ENCODE measurements at regions not wholly inside any gene's neighbourhood (a gene's known extent, or its start where the extent isn't known, plus 50 kb on each side); places are given as distances from the start of the nearest gene placed in this dataset.

DNA sequence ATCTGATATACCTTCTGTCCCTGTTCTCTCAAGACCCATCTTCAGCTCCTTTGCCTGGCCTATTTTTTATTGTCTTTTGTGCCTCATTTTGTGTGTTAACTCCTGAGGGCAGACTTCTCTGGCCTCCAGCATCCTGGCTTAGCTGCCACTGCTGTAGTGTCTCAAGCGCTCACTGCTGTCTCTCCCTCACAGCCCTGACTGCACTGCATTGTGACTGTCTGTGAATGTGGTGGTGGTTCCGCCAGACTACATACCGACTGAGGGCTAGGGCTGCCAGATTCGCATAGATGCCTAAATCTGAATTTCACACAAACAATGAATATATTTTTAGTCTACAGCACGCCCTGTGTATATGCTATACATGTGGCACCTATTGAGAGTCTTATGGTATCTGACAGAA, 1088.9 kb upstream of the TMEM132C start:
- H3K9me3 ChIP-seq (ENCODE audit: control insufficient read depth, insufficient read depth, low read length): peaks cover 3% of the 10 kb centered on the region; the same call in 1 of the 2 replicates
- no peak overlapping the region for H3K9ac ChIP-seq (ENCODE audit: low read depth, low read length)
- H3K4me1 ChIP-seq (ENCODE audit: insufficient read depth, low read length): no peaks in the 10 kb centered on the region
- no peaks in the 10 kb centered on the region for H3K36me3 ChIP-seq (ENCODE audit: insufficient read depth, low read length)

GRCh38 chr12:127178463-127178862, 1088.5 kb upstream of the TMEM132C start:
- no peaks in the 10 kb centered on the region for H3K4me1 ChIP-seq (ENCODE audit: insufficient read depth, low read length)
- peaks cover 3% of the 10 kb centered on the region; the same call in 1 of the 2 replicates for H3K9me3 ChIP-seq (ENCODE audit: control insufficient read depth, insufficient read depth, low read length)
- H3K9ac ChIP-seq (ENCODE audit: low read depth, low read length): no peak overlapping the region
- no peaks in the 10 kb centered on the region for H3K36me3 ChIP-seq (ENCODE audit: insufficient read depth, low read length)

- Histone ChIP-seq H3K36me3 (ENCODE audit: insufficient read depth, low read length) (no peaks in the 10 kb centered on the region), H3K9me3 (ENCODE audit: control insufficient read depth, insufficient read depth, low read length) (peaks cover 3% of the 10 kb centered on the region; the same call in 1 of the 2 replicates), H3K4me1 (ENCODE audit: insufficient read depth, low read length) (no peaks in the 10 kb centered on the region), H3K9ac (ENCODE audit: low read depth, low read length) (no peak overlapping the region)
These were observed 1087.8 kb upstream of the TMEM132C start for GRCh38 chr12:127179176-127179575.

DNA sequence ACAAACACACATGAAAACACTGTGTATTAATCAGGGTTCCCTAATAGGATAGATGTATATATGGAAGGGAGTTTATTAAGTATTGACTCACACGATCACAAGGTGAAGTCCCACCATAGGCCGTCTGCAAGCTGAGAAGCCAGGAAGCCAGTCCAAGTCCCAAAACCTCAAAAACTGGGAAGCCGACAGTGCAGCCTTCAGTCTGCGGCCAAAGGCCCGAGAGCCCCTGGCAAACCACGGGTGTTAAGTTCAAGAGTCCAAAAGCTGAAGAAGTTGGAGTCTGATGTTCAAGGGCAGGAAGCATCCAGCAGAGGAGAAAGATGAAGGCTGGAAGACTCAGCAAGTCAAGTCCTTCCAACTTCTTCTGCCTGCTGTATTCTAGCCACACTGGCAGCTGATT, 1085.0 kb upstream of the TMEM132C start:
- Histone ChIP-seq H3K9ac (ENCODE audit: low read depth, low read length) (no peak overlapping the region), H3K4me1 (ENCODE audit: insufficient read depth, low read length) (no peaks in the 10 kb centered on the region), H3K9me3 (ENCODE audit: control insufficient read depth, insufficient read depth, low read length) (no peaks in the 10 kb centered on the region), H3K36me3 (ENCODE audit: insufficient read depth, low read length) (no peaks in the 10 kb centered on the region)

DNA sequence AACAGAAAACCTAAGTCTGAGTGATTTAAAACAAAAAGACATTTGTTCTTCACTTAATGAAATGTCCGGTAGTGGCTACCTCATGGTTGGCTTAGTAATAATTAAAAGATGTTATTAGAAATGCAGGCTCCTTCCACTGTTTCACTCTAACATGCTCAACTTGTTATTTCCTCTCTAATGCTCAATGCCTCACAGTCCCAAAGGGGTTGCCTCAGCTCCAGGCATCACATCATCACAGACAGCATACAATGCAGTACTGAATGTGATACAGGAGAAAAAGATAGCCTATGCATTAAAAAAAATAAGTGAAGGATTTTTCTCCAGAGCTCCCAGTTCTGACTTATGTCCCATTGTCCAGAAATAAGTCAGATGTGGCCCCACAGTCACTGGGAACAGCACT, 1077.0 kb upstream of the TMEM132C start:
- Histone ChIP-seq H3K9me3 (ENCODE audit: control insufficient read depth, insufficient read depth, low read length) (no peaks in the 10 kb centered on the region), H3K9ac (ENCODE audit: low read depth, low read length) (no peak overlapping the region), H3K36me3 (ENCODE audit: insufficient read depth, low read length) (no peaks in the 10 kb centered on the region), H3K4me1 (ENCODE audit: insufficient read depth, low read length) (no peaks in the 10 kb centered on the region)

GRCh38 chr12:127191129-127191528, 1075.8 kb upstream of the TMEM132C start:
- no peaks in the 10 kb centered on the region for H3K36me3 ChIP-seq (ENCODE audit: insufficient read depth, low read length)
- no peaks in the 10 kb centered on the region for H3K9me3 ChIP-seq (ENCODE audit: control insufficient read depth, insufficient read depth, low read length)
- H3K4me1 ChIP-seq (ENCODE audit: insufficient read depth, low read length): no peaks in the 10 kb centered on the region
- H3K9ac ChIP-seq (ENCODE audit: low read depth, low read length): no peak overlapping the region

DNA sequence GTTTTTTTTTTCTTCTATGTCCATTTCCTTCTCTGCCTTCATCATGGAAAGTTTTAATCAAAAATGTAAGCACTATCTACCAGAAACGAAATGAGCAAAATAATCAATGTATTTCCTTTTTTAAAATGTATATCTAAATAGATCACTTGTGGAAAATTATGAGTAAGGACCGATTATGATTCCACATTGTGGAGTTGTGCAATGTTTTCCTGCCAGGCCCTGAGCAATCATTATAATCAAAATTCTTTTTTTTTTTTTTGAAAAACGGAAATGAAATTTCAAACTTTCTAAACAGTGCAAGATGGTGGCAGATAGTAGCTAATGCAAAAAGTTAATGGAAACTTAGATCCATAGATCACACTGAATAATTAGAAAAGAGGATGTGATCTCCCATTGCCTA, 1074.6 kb upstream of the TMEM132C start:
- no peaks in the 10 kb centered on the region for H3K4me1 ChIP-seq (ENCODE audit: insufficient read depth, low read length)
- no peak overlapping the region for H3K9ac ChIP-seq (ENCODE audit: low read depth, low read length)
- no peaks in the 10 kb centered on the region for H3K9me3 ChIP-seq (ENCODE audit: control insufficient read depth, insufficient read depth, low read length)
- H3K36me3 ChIP-seq (ENCODE audit: insufficient read depth, low read length): no peaks in the 10 kb centered on the region

- no peaks in the 10 kb centered on the region for H3K4me1 ChIP-seq (ENCODE audit: insufficient read depth, low read length)
- H3K9ac ChIP-seq (ENCODE audit: low read depth, low read length): no peak overlapping the region
- H3K36me3 ChIP-seq (ENCODE audit: insufficient read depth, low read length): no peaks in the 10 kb centered on the region
- H3K9me3 ChIP-seq (ENCODE audit: control insufficient read depth, insufficient read depth, low read length): no peaks in the 10 kb centered on the region
These were observed 1073.6 kb upstream of the TMEM132C start for GRCh38 chr12:127193341-127193740.

DNA sequence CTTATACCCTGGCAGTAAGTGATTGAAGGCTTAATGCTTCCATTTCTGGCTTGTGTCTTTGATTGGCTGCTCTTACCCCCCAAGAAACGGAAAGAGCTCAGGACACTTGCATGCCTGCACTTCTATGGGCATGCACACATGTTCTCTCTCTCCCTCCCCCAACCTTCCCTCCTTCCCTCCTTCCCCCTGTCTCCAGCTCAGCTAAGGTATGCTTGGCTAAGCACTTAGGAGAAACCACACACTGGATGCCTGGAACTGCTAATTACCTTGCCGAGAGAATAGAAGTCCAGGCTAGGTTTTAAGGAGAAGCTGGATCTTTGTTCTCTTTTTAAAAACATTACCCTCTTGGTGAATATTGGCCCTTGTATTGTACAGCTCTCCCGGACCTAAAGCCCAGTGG, 1072.8 kb upstream of the TMEM132C start:
- H3K9me3 ChIP-seq (ENCODE audit: control insufficient read depth, insufficient read depth, low read length): no peaks in the 10 kb centered on the region
- no peak overlapping the region for H3K9ac ChIP-seq (ENCODE audit: low read depth, low read length)
- H3K4me1 ChIP-seq (ENCODE audit: insufficient read depth, low read length): no peaks in the 10 kb centered on the region
- no peaks in the 10 kb centered on the region for H3K36me3 ChIP-seq (ENCODE audit: insufficient read depth, low read length)

- Histone ChIP-seq H3K9me3 (ENCODE audit: control insufficient read depth, insufficient read depth, low read length) (no peaks in the 10 kb centered on the region), H3K4me1 (ENCODE audit: insufficient read depth, low read length) (no peaks in the 10 kb centered on the region), H3K36me3 (ENCODE audit: insufficient read depth, low read length) (no peaks in the 10 kb centered on the region), H3K9ac (ENCODE audit: low read depth, low read length) (no peak overlapping the region)
These were observed 1061.0 kb upstream of the TMEM132C start for GRCh38 chr12:127205781-127206555.

DNA sequence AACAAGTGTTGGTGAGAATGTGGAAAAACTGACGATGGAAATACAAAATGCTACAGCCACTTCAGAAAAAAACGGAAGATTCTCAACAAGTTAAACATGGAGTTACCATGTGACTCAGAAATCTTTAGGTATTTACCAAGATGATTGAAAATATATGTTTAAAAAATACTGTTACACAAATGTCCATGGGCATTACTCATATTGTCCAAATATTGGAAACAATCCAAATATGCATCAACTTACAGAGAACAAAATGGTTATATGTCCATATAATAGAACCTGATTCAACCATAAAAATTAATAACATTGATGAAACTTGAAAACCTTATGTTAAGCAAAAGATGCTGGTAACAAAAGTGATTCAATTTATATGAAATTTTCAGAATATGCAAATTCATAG, 1057.7 kb upstream of the TMEM132C start:
- Histone ChIP-seq H3K9ac (ENCODE audit: low read depth, low read length) (no peak overlapping the region), H3K9me3 (ENCODE audit: control insufficient read depth, insufficient read depth, low read length) (no peaks in the 10 kb centered on the region; the same call in 1 of the 2 replicates), H3K36me3 (ENCODE audit: insufficient read depth, low read length) (no peaks in the 10 kb centered on the region), H3K4me1 (ENCODE audit: insufficient read depth, low read length) (no peaks in the 10 kb centered on the region)

DNA sequence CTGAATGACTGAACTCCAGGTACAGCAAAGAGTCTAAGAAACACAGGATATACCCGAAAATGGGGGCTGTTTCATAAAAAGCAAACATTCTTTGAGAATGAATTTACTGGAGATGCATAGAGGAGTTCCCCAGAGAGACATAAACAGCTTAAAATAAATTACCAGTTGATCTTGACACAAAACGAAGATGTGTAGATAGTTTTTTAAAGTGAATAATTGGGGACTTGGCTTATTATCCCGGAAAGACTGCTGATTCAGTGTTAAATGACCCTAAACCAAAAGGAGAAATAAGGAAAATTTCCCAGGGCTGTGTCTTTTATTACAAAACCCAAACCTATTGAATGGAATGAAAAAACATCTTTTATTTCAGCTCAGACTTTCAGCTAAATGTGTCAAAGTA, 1052.8 kb upstream of the TMEM132C start:
- Histone ChIP-seq H3K9me3 (ENCODE audit: control insufficient read depth, insufficient read depth, low read length) (no peaks in the 10 kb centered on the region; the same call in 1 of the 2 replicates), H3K4me1 (ENCODE audit: insufficient read depth, low read length) (no peaks in the 10 kb centered on the region), H3K9ac (ENCODE audit: low read depth, low read length) (no peak overlapping the region), H3K36me3 (ENCODE audit: insufficient read depth, low read length) (no peaks in the 10 kb centered on the region)

DNA sequence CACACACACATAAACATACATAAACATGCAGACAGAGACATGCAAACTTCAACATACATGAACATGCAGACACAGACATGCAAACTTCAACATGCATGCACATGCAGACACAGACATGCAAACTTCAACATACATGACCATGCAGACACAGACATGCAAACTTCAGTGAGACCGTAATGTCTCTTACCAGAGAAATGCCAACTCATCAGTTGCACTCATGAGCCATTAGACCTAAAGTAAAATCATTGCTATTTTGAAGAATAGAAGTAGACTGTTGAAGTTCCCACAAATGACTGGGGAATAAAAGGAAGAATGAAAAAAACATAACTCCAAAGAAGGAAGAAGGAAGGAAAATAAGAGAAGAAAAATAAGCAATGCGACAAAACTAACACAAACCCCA, 1044.0 kb upstream of the TMEM132C start:
- H3K9me3 ChIP-seq (ENCODE audit: control insufficient read depth, insufficient read depth, low read length): no peaks in the 10 kb centered on the region

GRCh38 chr12:127223731-127224130, 1043.2 kb upstream of the TMEM132C start:
- H3K4me1 ChIP-seq (ENCODE audit: insufficient read depth, low read length): no peaks in the 10 kb centered on the region
- no peaks in the 10 kb centered on the region for H3K36me3 ChIP-seq (ENCODE audit: insufficient read depth, low read length)
- no peaks in the 10 kb centered on the region for H3K9me3 ChIP-seq (ENCODE audit: control insufficient read depth, insufficient read depth, low read length)
- no peak overlapping the region for H3K9ac ChIP-seq (ENCODE audit: low read depth, low read length)

More for the DNA sequence above, 1044.0 kb upstream of the TMEM132C start:
- H3K4me1 ChIP-seq (ENCODE audit: insufficient read depth, low read length): no peaks in the 10 kb centered on the region
- H3K36me3 ChIP-seq (ENCODE audit: insufficient read depth, low read length): no peaks in the 10 kb centered on the region
- H3K9ac ChIP-seq (ENCODE audit: low read depth, low read length): no peak overlapping the region

DNA sequence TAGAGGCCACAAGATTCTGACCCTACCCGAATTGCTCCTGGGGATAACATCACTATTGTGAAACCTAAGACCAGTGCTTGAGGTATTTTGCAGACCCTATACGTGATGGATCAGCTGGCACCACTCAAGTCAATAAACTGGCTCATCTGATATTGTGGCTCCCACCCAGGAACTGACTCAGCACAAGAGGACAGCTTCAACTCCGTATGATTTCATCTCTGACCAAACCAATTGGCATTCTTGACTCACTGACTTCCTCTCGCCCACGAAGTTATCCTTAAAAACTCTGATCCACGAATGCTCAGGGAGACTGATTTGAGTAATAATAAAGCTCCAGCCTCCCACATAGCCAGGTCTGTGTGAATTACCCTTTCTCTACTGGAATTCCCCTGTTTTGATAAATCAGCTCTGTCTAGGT, 1036.1 kb upstream of the TMEM132C start:
- Histone ChIP-seq H3K9ac (ENCODE audit: low read depth, low read length) (no peak overlapping the region), H3K9me3 (ENCODE audit: control insufficient read depth, insufficient read depth, low read length) (no peaks in the 10 kb centered on the region), H3K36me3 (ENCODE audit: insufficient read depth, low read length) (no peaks in the 10 kb centered on the region), H3K4me1 (ENCODE audit: insufficient read depth, low read length) (no peaks in the 10 kb centered on the region)

Data from ES-I3 (cell line).